Testis (tissue), 2 donors: ENCODE measurements at regions not wholly inside any gene's neighbourhood (a gene's known extent, or its start where the extent isn't known, plus 50 kb on each side); places are given as distances from the start of the nearest gene placed in this dataset.

Source experiments
- DNase-seq: peaks from one replicate; pipeline ENCODE4 v3.0.0-alpha.2; 2019
- H3K27ac ChIP-seq, 2 donors: fragments of 200-600 bp; sonication (generic); one replicate each; pipeline ENCODE4 v1.5.1; 2019
- H3K27me3 ChIP-seq: fragments of 200-600 bp; sonication (generic); one replicate; pipeline ENCODE4 v1.5.1; 2019
- H3K36me3 ChIP-seq: fragments of 200-600 bp; sonication (generic); one replicate; pipeline ENCODE4 v1.5.1; 2017; ENCODE audit warnings: low read depth; ENCODE audit errors: missing control alignments
- H3K4me1 ChIP-seq: fragments of 200-600 bp; sonication (generic); one replicate; pipeline ENCODE4 v1.5.1; 2019
- H3K4me3 ChIP-seq, 2 donors: fragments of 200-600 bp; sonication (generic); one replicate each; pipeline ENCODE4 v1.5.1; 2017 to 2019
- H3K9me3 ChIP-seq: fragments of 200-600 bp; sonication (generic); one replicate; pipeline ENCODE4 v1.5.1; 2017
- CTCF ChIP-seq, 3 experiments: fragments of 450-650 bp in 2 of 3; fragments of 200-600 bp in 1 of 3; sonication (generic) in 1 of 3; IDR thresholded peaks; one replicate each; pipeline ENCODE4 v1.5.1; 2016 to 2019; ENCODE audit warnings: antibody characterized with exemption in 3 of 3, mild to moderate bottlenecking in 2 of 3, moderate library complexity in 1 of 3
- POLR2A ChIP-seq: fragments of 450-650 bp; IDR thresholded peaks from one replicate; pipeline ENCODE4 v1.6.1; 2017; ENCODE audit warnings: antibody characterized with exemption, mild to moderate bottlenecking, moderate library complexity
- WGBS, 2 donors: methylation state at CpG; one replicate each; pipeline ENCODE4 v1.1.5; 2018; 5-methylcytosine and 5-hydroxymethylcytosine counted together
- intact Hi-C: fragments of 100-400 bp; cut with DNase I; formaldehyde crosslinking; loops from one replicate; pipeline ENCODE4 v1.15.1; 2023; ENCODE audit warnings: low total_unique reads

- TF ChIP-seq CTCF (IDR thresholded peaks at IDR 0.05) (no peak), POLR2A (no peak)
- H3K27me3 ChIP-seq, result no peaks in the 10 kb centered on the region
- no peak for DNase-seq
- intact Hi-C loops, result no loop called here
- no peaks in the 10 kb centered on the region for H3K36me3 ChIP-seq
- WGBS, 2 donors, result 59 to 71% methylated on average over 2 of the region's 2 CpGs
- no peak overlapping the region for H3K4me3 ChIP-seq
- H3K9me3 ChIP-seq, result no peaks in the 10 kb centered on the region
- no peak overlapping the region for H3K27ac ChIP-seq
- no peaks in the 10 kb centered on the region for H3K4me1 ChIP-seq
Measured at GRCh38 chr13:33740134-33740538, 77.8 kb upstream of the RFC3 start.

GRCh38 chr13:33742321-33742720 is 75.6 kb upstream of the RFC3 start:
- intact Hi-C loops, result no loop called here
- Histone ChIP-seq H3K27me3 (no peaks in the 10 kb centered on the region), H3K9me3 (no peaks in the 10 kb centered on the region), H3K4me1 (peaks cover 3% of the 10 kb centered on the region), H3K4me3 (no peak overlapping the region), H3K36me3 (no peaks in the 10 kb centered on the region), H3K27ac (no peak overlapping the region)
- 87 to 94% methylated on average over 4 of the region's 4 CpGs for WGBS, 2 donors
- DNase-seq, result no peak
- TF ChIP-seq CTCF (IDR thresholded peaks at IDR 0.05) (no peak), POLR2A (no peak)

- WGBS, 2 donors, result 84 to 92% methylated on average over 5 to 6 of the region's 6 CpGs
- H3K36me3 ChIP-seq, result no peaks in the 10 kb centered on the region
- peaks cover 3% of the 10 kb centered on the region for H3K4me1 ChIP-seq
- intact Hi-C loops, result no loop called here
- H3K4me3 ChIP-seq, result no peak overlapping the region
- no peak for DNase-seq
- no peak overlapping the region for H3K27ac ChIP-seq
- TF ChIP-seq POLR2A (no peak), CTCF (IDR thresholded peaks at IDR 0.05) (no peak)
- no peaks in the 10 kb centered on the region for H3K27me3 ChIP-seq
- no peaks in the 10 kb centered on the region for H3K9me3 ChIP-seq
Measured at GRCh38 chr13:33743438-33744368, 74.2 kb upstream of the RFC3 start.

- TF ChIP-seq POLR2A, result no peak
- TF ChIP-seq CTCF (IDR thresholded peaks at IDR 0.05), result no peak
- H3K27ac ChIP-seq, result peak overlapping the region in 1 of 2 donors; percentile 15
- H3K4me1 ChIP-seq, result peaks cover 3% of the 10 kb centered on the region
- H3K36me3 ChIP-seq, result no peaks in the 10 kb centered on the region
- WGBS, 2 donors, result 52 to 56% methylated on average over 3 of the region's 3 CpGs
- H3K9me3 ChIP-seq, result no peaks in the 10 kb centered on the region
- intact Hi-C loops, result no loop called here
- H3K27me3 ChIP-seq, result no peaks in the 10 kb centered on the region
- peak; percentile 50 for DNase-seq
- H3K4me3 ChIP-seq, result no peak overlapping the region
Measured at GRCh38 chr13:33744589-33745369, 73.2 kb upstream of the RFC3 start.
